Stimulated activated CD4-positive, alpha-beta T cell treated with anti-CD3 and anti-CD28 coated beads, Interleukin-12 subunit alpha, Interleukin-12 subunit beta, amount 100 ng/mL, for 4 hours (primary cell): ENCODE measurements at regions not wholly inside any gene's neighbourhood (a gene's known extent, or its start where the extent isn't known, plus 50 kb on each side); places are given as distances from the start of the nearest gene placed in this dataset.

Experiments
- DNase-seq: peaks from one replicate; pipeline ENCODE4 v3.0.0-alpha.2; 2020

GRCh38 chr4:159445692-159446091, 342.8 kb downstream of the RAPGEF2 start:
- no peak for DNase-seq

GRCh38 chr4:159446266-159446976, 343.5 kb downstream of the RAPGEF2 start:
- peak; percentile 0 for DNase-seq

- no peak for DNase-seq
Observed at GRCh38 chr4:159447296-159447695, 344.4 kb downstream of the RAPGEF2 start.

- no peak for DNase-seq
Observed at GRCh38 chr4:159451006-159451405, 348.1 kb downstream of the RAPGEF2 start.

GRCh38 chr4:159455675-159456237, 352.9 kb downstream of the RAPGEF2 start:
- no peak for DNase-seq

- no peak for DNase-seq
Observed at GRCh38 chr4:159460371-159460770, 357.5 kb downstream of the RAPGEF2 start.

GRCh38 chr4:159463235-159463634, 360.4 kb downstream of the RAPGEF2 start:
- DNase-seq: no peak

GRCh38 chr4:159464302-159464701, 361.4 kb downstream of the RAPGEF2 start:
- no peak for DNase-seq

GRCh38 chr4:159476886-159477285, 374.0 kb downstream of the RAPGEF2 start:
- no peak for DNase-seq

GRCh38 chr4:159480826-159481225, 377.9 kb downstream of the RAPGEF2 start:
- no peak for DNase-seq

- DNase-seq: no peak
Observed at GRCh38 chr4:159481936-159482335, 379.1 kb downstream of the RAPGEF2 start.

- no peak for DNase-seq
Observed at GRCh38 chr4:159483110-159483781, 380.4 kb downstream of the RAPGEF2 start.

- no peak for DNase-seq
Observed at GRCh38 chr4:159483782-159484741, 381.2 kb downstream of the RAPGEF2 start.

- no peak for DNase-seq
Observed at GRCh38 chr4:159484864-159485263, 382.0 kb downstream of the RAPGEF2 start.

GRCh38 chr4:159487284-159487747, 384.4 kb downstream of the RAPGEF2 start:
- no peak for DNase-seq

GRCh38 chr4:159489646-159490045, 386.8 kb downstream of the RAPGEF2 start:
- no peak for DNase-seq

- DNase-seq: no peak
Observed at GRCh38 chr4:159495515-159496236, 392.8 kb downstream of the RAPGEF2 start.

- no peak for DNase-seq
Observed at GRCh38 chr4:159496248-159496647, 393.4 kb downstream of the RAPGEF2 start.

- no peak for DNase-seq
Observed at GRCh38 chr4:159497936-159498335, 395.1 kb downstream of the RAPGEF2 start.

- no peak for DNase-seq
Observed at GRCh38 chr4:159498446-159499115, 395.7 kb downstream of the RAPGEF2 start.

GRCh38 chr4:159500861-159501260, 398.0 kb downstream of the RAPGEF2 start:
- no peak for DNase-seq
